ENCODE measurements at regions not wholly inside any gene's neighbourhood (a gene's known extent, or its start where the extent isn't known, plus 50 kb on each side); places are given as distances from the start of the nearest gene placed in this dataset.

DNA sequence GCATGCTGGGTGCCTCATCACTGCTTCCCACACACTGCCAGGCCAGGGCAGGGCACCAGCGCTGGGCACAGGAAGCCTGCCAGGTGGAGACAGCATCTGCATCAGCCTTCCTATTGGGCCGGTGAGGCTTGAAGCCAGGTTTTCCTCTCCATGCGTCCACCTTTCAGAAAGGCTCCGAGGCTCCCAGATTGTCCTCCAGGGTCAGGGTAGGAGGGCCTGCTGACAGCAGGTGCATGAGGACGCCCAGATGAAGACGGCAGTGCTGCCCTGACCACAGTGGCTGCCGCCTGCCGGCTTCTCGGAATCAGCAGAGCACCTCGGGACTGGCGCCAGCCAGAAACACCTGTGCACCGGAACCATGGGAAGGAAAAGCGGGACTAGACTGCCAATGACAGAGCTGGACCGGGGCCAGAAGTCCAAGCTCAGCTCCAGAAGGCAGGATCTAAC lies 170.5 kb upstream of the CST7 start:
- TF ChIP-seq, protein P1, sequence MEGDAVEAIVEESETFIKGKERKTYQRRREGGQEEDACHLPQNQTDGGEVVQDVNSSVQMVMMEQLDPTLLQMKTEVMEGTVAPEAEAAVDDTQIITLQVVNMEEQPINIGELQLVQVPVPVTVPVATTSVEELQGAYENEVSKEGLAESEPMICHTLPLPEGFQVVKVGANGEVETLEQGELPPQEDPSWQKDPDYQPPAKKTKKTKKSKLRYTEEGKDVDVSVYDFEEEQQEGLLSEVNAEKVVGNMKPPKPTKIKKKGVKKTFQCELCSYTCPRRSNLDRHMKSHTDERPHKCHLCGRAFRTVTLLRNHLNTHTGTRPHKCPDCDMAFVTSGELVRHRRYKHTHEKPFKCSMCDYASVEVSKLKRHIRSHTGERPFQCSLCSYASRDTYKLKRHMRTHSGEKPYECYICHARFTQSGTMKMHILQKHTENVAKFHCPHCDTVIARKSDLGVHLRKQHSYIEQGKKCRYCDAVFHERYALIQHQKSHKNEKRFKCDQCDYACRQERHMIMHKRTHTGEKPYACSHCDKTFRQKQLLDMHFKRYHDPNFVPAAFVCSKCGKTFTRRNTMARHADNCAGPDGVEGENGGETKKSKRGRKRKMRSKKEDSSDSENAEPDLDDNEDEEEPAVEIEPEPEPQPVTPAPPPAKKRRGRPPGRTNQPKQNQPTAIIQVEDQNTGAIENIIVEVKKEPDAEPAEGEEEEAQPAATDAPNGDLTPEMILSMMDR (IDR thresholded peaks at IDR 0.05; ENCODE audit: low read depth, low read length): no peak
- H3K4me3 ChIP-seq (ENCODE audit: low read depth, low read length): no peak overlapping the region

DNA sequence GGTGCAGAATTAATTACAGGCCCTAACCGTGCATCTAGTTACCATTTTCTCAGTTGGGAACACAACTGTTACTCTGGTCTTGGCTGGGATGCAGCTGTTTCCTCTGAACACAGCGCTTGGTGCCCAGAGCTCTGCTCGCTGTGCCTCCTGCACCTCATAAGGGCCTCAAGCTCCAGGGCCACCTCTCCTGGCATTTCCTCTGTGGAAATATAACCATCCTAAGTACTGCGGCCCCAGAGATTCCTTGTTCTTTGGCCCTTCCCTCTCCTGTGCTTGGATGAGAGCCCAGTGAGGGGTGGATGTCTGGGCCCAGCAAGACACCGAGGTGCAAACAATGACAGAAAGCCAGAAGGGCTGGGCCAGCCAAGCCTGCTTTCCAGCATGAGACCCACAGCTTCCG lies 169.9 kb upstream of the CST7 start:
- no peak overlapping the region for H3K4me3 ChIP-seq (ENCODE audit: low read depth, low read length)
- TF ChIP-seq, protein P1 (IDR thresholded peaks at IDR 0.05; ENCODE audit: low read depth, low read length): no peak

DNA sequence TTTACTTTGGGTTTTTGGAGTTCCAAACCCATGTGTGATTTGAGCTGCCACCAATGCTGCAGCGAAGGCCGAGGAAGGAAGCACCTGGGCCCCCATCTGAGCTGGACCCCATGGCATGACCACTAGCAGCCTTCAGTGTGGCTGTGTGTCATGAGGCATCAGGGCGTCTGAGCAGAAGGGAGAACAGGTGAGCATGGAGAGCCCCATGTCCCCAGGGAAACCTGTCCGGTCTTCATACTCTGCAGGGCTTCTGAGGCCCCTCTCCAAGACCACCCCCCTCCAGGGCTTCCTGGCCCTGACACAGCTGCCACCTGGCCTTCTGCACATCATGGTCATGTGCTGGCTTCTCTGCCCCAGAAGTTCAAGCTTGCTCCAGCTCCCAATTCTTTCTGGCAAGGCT lies 169.1 kb upstream of the CST7 start:
- no peak overlapping the region for H3K4me3 ChIP-seq (ENCODE audit: low read depth, low read length)
- TF ChIP-seq, protein P1 (IDR thresholded peaks at IDR 0.05; ENCODE audit: low read depth, low read length): no peak

DNA sequence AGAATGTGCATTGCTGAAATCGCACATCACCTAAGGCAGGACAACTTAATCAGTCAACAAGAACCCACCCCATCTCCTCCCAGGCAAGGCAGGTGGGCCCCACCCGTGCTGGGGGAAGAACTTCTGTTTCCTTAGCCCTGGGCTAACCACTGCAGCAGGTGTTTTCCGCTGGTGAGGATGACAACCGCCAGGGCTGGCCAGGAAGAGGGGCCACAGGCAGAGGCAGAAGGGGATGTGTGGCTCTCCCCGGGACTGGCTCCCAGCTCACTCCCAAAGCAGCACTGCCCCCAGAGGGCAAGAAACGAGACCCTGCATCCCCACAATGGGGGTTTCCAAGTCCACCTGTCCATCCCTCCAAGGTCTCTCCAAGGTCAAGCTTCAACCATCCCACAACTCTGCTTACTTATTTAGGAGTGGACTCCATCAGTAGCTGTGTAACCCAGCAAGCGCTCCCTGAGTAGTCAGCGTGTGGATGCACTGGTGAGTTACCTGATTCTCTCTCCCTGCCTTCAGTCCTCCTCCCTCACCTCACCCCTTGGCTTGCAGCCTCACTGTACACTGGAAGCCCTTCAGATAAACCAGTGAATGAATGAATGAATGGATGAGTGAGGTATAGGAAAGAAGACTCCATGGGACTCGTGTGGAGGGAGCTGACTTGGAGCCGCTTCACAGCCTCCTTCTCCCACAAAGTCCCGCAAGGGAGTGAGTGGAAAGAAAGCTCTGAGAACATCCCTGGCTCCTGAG lies 168.2 kb upstream of the CST7 start:
- H3K4me3 ChIP-seq (ENCODE audit: low read depth, low read length): no peak overlapping the region
- TF ChIP-seq, protein P1 (IDR thresholded peaks at IDR 0.05; ENCODE audit: low read depth, low read length): no peak

DNA sequence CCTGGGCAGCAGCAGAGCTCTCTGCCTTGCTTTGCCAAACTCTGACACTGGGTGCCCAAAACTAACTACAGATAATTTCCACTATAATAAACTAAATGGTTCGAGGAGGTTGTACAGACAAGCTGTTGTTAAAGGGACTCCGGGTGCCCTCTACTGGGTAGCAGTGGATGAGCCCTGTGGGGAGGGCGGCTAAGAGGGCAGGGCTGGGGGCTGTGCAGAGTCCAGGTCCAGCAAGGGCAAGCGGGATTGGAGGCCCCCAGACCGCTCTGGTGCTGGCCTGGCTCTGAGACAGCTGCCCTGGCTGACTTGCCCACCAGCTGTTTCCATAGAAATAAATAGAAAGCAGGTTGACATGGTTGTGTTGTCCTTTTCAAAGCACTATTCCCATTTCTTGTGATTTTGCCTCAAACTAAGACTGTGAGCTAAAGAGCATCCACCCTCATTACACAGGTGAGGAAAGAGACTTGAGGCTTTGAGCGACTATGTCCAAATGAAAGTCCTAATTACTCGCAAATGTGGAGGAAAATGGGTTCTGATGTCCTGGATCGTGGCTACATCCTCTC lies 167.6 kb upstream of the CST7 start:
- H3K4me3 ChIP-seq (ENCODE audit: low read depth, low read length): no peak overlapping the region
- TF ChIP-seq, protein P1 (IDR thresholded peaks at IDR 0.05; ENCODE audit: low read depth, low read length): peak; percentile 79

DNA sequence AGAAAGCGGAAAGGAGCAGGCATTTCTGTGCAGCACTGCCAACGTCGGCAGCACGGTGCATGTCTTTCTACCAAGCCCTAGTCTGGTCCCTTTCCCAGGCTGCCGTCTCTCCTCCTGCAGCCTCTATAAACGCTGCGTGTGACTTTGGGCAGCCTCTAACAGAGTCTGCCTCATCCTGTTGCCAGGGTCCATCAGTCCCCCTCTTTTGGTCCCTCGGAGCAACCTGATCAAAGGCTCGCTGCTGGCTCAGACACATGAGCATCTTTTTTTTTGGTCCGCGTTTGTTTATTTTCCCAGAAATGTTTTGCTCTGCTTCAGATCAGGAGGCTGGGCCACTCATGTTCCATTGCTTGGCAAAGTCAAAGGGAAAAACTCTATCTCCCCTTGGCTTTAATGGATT lies 166.8 kb upstream of the CST7 start:
- TF ChIP-seq, protein P1 (IDR thresholded peaks at IDR 0.05; ENCODE audit: low read depth, low read length): no peak
- H3K4me3 ChIP-seq (ENCODE audit: low read depth, low read length): no peak overlapping the region
